DMS114 treated with DMSO at 0.1 percent for 48 hours (cell line): ENCODE measurements at regions not wholly inside any gene's neighbourhood (a gene's known extent, or its start where the extent isn't known, plus 50 kb on each side); places are given as distances from the start of the nearest gene placed in this dataset.
"Not testable (repeated sequence)": the region's sequence is repeated elsewhere in the genome, so short reads cannot be mapped to it uniquely, and the experiment has no call there.

Source experiments
- DNase-seq: peaks from one replicate; lab custom pipeline; 2025; ENCODE audit not compliant: unreplicated experiment; lab: John Stamatoyannopoulos, UW

DNA sequence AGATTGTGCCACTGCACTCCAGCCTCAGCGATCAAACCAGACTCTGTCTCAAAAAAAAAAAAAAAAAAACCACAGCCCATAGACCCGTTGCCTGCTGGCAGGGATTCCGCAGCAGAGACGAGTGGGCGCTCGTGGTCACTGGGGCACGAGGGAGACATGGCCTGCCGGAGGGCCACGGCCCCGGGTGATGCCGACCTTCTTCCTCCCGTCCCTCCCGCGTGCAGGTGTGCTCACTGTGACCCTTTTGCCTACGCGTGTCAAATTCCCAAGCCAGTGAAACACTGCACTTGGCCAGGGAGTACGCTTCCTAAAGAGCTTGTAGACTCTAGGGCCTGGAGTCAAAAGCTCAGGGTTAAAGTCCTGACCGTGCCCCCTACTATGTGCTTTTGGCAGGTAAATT, 397.6 kb upstream of the MYT1L start:
- no peak for DNase-seq

DNA sequence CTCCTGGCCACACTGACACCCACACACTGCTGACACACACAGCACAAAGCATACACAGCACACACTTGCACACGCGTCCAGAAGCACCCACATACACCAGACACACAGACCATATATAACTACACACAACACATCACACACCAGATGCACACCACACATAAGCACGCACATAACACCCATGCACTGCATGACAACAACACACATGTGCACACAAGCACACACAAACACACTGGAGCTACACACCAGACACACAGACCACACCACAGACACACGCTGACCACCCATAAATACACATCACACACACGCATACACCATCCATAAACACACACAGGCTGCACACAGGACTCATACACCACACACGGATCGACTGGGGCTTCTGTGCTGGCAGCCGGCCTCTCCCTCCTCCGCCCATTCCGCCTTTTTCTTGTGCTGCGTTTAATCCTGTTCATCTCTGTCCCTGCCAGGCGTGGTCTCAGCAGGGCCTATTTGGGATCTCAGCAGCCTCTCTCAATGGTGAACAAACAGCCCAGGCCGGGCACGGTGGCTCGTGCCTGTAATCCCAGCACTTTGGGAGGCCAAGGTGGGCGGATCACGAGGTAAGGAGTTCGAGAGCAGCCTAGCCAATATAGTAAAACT, 396.9 kb upstream of the MYT1L start:
- no peak for DNase-seq

GRCh38 chr2:2726163-2726562, 395.1 kb upstream of the MYT1L start:
- no peak for DNase-seq

DNA sequence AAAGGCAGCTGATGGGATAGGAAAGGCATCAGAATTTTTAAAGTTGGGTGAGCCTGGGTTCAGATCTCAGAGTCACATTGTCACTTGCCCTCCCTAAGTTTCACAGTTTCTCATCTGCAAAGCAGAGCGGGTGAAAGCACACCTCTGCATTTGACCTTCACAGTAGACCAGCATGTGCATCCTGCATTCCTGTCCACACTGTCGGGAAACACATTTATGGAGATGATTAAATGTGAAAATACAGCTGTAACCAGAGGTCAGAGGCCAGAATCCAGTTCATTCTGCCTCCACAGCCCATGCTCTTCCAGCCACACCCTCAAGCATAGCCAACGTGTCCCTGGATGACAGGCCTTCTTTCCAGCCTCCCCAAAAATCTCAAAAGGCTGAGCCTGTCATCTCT, 392.0 kb upstream of the MYT1L start:
- no peak for DNase-seq

DNA sequence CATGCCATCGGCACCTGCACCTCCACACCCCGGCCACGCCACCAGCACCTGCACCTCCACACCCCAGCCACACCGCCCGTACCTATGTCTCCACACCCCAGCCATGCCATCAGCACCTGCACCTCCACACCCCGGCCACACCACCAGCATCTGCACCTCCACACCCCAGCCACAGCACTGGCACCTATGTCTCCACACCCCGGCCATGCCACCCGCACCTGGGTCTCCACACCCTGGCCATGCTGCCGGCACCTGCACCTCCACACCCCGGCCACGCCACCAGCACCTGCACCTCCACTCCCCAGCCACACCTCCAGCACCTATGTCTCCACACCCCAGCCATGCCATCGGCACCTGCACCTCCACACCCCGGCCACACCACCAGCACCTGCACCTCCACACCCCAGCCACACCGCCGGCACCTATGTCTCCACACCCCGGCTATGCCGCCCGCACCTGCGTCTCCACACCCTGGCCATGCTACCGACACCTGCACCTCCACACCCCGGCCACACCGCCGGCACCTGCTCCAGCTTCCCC, 390.3 kb upstream of the MYT1L start:
- DNase-seq, result no peak

DNA sequence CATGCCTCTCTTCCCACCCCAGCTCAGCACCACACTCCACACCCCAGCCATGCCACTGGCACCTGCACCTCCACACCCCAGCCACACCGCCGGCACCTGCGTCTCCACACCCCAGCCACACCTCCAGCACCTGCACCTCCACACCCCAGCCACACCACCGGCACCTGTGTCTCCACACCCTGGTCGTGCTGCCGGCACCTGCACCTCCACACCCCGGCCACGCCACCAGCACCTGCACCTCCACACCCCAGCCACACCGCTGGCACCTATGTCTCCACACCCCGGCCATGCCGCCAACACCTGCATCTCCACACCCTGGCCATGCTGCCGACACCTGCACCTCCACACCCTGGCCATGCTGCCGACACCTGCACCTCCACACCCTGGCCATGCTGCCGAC, 389.7 kb upstream of the MYT1L start:
- DNase-seq, result not testable (repeated sequence)

GRCh38 chr2:2720351-2720750, 389.3 kb upstream of the MYT1L start:
- DNase-seq, result no peak

DNA sequence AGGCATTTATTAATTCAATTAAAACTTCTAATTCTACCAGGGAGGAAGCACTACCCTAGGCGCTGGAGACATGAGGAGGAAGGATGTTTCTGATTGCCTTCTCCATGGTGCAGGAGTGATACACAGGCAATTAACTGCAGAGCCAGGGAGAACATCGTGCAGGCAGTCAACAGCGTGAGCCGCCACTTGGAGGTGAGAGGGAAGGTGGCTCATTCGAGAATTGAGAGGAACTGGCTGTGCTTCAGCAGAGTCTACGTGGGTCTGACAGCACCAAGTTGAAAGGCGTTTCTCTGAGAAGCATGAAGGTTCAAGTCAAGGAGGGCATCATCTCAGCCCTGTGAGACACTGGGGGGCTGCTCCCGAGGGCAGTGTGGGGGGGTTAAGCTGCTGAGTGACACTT, 388.7 kb upstream of the MYT1L start:
- DNase-seq, result no peak

DNA sequence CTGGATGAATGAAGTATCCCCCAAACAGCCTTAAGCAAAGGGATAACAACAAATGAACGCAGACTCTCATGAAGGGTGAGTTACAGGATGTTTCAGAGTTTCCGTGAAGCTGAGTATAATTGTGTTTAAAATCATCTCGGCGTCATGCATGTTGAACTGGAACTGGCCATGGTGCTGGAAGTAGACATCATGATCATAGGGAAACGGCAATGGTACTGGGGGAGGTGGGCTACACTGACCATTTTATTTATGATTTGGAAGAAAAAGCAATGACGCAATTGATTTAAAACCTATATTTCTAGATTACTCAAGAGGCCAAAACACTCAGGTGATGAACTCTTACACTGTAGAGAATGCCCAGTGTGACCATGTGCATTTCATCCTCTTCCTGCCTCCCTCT, 387.9 kb upstream of the MYT1L start:
- DNase-seq, result no peak

DNA sequence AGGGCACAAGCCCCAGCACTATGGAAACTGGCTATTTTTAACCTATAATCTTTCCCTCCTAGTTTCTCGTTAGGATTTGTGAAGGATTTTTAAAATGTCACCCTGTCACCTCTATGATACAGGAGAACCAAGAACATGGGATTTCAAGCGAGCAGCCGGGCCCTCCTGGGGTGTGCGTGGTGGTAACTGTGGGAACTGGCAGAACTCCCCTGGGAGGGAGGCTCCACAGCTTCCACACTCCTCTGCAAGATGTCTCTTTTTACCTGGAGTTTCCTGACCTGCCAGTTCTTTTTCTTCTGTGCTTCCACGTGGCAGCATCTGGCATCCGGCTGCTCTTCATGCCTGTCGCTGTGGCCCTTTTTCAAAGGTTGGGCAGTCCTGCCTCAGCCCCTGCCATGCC, 386.3 kb upstream of the MYT1L start:
- no peak for DNase-seq

GRCh38 chr2:2716771-2717170, 385.7 kb upstream of the MYT1L start:
- DNase-seq, result no peak

DNA sequence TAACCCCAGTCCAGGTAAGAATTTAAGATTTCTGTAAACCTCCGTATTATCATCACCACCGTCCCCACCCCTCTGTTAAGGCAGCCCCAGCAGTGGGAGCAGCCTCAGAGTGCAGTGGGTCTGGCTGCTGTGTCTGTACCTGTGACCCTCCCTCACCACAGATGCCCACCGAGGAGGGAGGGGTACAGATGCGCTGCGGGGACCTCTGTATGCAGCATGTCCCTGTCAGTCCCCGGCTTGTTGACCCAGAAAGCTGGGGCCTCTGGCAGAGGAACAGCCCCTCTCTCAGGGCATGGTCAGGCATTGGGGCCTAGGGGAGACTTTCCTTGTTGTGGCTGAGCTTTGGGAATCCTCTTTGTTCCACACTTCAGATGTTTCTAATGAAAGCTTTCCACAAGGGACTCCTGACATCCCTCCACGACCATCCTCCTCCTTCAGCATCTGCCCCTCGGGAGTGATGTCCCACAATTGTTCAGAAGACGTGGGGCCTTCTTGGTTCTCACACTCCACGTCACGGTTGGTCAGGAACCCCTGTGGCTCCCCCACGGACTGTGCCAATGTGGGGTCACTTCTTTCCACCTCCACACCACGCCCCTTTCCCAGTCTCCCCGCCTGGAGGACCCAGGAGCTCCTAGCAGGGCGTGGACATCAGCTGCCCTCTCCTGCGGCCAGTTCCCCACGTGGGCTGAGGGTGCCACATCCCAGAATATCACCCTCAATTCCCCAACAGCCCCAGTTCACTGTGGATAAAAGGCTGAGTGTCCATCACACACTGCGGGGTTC, 384.2 kb upstream of the MYT1L start:
- no peak for DNase-seq

DNA sequence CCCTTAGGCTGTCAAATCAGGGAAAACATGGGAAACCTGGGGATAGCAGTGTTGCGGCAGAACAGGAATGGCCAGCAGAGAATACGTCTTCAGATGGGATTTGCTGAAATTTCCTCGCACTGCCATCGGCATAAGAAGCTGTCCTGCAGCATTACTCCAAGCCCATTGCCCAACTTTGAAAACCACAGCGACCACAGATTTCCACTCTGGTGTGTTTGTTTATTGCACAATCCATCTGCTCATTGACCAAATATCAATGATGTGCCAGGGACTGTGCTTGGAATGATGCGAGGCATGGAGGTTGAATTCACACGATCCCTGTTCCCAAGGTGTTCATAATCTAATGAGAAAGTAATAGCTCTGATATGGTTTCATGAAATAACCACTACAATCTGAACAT, 383.3 kb upstream of the MYT1L start:
- DNase-seq, result no peak

DNA sequence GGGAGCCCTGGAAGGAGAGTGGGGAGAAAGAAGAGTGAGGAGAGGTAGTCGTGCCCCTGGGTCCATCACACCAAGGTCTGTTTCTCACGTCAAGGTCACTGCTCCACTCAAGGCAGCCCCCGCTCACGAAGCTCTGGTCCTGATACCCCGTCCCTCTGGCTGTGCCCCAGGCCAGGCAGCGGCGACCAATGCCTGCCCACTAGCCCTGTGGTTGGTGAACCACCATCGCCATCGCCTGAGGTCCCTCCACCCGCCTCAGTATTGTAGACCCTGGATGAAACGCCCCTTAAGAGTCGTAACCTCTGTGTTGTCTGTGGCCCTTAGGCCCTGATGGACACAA, 378.3 kb upstream of the MYT1L start:
- DNase-seq, result no peak

- no peak for DNase-seq
These were observed 377.7 kb upstream of the MYT1L start for GRCh38 chr2:2708575-2709430.

- no peak for DNase-seq
These were observed 376.3 kb upstream of the MYT1L start for GRCh38 chr2:2707206-2707991.

DNA sequence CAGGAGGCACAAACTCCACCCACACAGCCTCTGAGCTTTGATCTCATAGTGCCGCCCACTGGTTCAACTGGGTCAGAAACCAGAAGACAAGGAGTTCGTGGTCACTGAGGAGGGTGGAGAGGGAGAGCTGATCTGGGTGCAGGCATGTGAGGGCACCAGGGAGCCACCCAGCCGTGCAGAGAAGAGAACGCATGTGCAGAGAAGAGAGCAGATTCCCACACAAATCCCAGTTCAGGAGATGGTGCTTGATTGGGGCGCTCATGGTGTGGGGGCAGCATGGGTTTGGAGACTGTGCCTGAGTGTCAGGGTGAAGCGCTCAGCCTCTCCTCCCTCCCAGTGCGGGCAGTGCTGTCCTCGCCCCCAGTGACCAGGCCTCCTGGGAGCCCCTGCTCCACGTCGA, 375.2 kb upstream of the MYT1L start:
- no peak for DNase-seq

GRCh38 chr2:2705871-2706270, 374.8 kb upstream of the MYT1L start:
- DNase-seq, result no peak

DNA sequence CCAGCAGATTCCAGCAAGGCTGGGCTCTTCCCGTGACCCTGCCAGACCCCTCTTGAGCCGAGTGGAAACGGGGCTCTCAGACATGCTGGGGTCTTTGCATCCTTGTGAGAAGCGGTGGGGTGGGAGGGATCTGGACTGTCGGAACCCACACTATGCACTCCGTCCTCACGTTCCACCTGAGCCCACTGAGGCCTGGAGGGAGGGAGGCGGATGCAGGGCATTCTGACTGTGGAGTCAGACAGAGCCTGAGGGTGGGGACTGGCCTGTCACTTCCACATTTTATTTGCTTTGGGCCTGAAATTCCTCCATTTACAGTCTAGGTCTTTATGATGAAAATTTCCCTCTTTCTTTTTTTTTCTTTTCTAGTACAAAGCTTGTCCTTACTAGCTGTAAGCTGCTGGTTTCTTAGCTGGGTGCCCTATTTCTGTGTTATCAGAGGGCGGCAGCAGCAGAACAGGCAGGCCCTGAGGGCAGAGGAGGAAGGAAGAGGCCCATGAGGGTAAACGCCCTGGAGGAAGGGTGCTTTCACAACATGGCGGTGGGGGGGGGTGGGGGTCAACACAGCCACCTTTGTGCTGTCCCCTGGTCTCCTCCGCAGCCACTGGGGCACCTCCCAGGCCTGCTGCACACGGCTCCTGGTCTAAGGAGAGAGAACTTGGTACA, 373.5 kb upstream of the MYT1L start:
- DNase-seq, result no peak

GRCh38 chr2:2703762-2704427, 372.8 kb upstream of the MYT1L start:
- DNase-seq, result no peak
